ENCODE measurements at regions not wholly inside any gene's neighbourhood (a gene's known extent, or its start where the extent isn't known, plus 50 kb on each side); places are given as distances from the start of the nearest gene placed in this dataset.
"Not testable (repeated sequence)": the region's sequence is repeated elsewhere in the genome, so short reads cannot be mapped to it uniquely, and the experiment has no call there.

DNA sequence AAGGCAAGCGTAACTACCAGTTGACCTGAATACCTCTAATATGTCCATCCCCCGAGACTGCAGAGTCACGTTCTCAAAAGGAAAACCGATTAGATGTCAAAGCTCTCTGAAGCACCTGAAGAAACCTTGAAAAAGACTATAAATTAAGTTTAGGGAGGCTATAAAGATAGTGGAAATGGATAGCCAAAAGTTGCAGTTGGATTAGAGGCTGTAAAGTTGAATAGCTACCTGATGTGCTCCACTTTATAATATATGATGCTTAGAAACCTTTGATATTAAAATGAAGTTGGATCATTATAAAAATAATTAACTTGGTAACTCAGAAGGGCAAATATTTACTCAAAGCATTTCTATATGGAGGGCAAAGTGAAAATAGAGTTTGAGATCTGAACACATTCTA is 506.6 kb upstream of the AGA start:
- DNase-seq (ENCODE audit: low spot score): no peak

DNA sequence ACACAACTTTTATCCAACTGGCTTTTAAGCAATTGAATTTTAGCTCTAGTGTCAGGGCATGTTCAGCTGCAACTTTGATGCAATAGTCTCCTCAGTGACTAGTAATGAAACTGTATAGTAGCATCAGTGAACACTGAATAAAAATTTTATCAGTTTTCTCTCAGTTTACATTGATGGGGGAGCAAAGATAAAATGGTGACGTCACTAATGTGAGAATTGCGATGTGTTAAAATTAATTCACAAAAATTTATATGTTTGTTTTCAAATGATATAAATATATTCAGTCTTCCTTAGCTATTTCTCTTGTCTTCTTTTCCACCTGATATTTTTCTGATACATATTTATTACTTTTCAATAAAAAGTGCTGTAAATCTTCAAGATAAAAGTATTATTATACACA is 508.8 kb upstream of the AGA start:
- DNase-seq (ENCODE audit: low spot score): no peak

DNA sequence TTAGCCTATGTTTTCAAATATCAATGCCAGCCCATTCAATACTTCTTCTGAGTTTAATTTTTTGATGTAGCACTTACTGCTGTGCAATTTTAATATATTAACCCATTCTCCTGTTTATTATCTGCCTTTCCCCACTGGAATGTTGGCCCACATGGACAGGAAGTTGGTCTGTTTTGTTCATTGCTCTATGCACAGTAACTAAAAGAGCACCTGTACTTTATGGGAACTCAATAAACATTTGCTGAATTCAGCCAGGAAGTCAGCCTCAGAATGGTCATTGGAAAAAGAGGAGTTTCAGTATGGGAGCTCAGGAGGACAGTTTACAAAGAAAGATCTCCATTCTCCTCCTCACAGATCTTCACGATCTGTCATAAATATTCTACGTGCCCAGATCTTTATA is 510.5 kb upstream of the AGA start:
- DNase-seq (ENCODE audit: low spot score): no peak

DNA sequence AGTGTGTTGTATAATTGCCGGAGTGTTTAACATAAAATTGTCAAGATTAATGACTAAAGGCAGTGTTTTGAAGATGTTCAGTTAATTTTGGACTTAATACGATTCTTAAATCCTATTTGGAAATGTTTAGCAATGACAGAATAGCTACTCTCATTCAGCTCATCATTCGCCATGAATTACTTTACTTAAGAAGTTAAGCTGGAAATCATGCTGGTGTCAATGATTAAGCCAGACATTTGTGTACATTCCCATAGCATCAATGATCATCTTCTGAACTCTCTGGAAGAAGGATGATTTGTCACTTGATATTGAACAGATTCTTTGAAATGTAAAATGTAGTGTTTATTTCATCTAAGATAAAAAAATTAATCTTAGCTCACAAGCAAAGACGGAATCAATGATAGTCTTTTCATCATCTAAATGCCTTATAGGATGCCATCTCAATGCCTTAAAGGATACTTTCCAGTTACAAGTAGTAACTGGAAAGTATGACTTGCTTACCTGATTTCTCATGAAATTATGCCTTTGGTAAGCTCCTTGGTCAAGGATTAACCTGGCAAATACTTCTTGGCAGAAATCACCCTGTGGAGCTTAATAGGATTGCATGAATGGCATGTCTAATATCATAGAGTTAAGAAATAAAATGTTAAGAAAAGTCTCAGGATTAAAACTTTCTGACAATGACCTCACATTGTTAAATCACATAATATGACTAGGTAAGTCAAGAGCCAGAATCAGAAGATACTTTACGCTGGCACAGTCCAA is 515.5 kb upstream of the AGA start:
- DNase-seq (ENCODE audit: low spot score): no peak

DNA sequence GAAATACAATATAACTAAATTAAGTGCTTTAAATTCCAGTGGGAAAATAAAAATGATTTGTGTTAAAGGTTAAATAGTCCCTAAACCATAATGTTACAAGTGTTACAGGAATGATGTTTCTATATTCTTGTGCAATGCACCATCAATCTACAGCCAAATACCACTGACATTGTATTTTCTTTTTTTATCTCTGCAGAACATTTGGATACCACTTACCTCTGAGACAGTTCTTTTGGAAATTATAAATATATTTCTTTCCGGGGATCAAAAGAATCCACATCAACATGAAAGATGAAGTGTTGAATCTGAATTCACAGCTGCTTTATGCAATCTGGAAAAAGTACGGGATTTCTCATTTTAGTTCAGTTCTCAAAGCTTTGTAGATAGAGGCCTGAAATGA is 518.3 kb upstream of the AGA start:
- no peak for DNase-seq (ENCODE audit: low spot score)

DNA sequence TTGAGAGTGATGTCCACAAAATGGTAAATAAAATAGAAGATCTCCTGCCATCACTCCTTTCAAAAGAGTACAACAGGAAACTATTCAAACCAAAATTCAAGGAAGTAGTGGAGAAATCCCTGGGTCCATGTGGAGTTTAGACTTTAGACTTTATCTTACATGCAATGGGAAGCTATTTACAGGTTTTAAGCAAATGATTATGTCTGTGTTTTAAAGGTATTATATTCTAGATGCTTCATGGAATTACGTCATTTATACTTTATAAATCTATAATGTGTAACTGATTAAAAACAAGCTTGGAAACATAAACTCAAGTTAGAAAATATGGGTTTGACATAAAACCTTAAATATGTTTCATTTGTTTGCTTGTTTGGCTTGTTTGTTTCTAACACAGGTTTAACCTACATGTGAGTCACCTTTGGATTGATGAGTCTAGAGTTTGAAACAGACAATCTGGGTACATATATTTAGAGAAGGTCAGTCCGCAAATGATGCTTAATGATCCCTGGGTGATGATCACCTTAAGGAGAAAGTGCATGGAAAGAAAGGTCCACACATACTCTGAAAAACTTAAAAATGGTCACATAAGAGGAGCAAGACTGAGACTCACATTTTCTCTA is 519.6 kb upstream of the AGA start:
- no peak for DNase-seq (ENCODE audit: low spot score)

DNA sequence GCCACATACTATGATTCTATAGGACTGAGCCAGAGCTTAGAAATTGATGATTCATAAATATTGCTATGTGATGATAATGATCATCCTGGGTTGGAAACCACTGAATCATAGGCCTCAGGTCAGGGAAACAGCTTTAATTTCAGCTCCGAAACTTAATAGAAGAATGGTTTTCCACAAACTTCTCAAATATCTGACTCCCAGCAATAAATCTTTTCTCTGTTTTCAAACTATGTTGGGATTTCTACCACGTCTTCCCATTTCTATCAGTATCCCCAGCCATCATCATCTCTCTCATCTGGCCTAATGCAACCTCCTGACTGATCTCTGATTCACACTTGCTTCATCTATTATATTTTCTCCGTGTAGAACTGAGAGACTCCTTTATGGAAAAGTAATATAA is 521.8 kb upstream of the AGA start:
- no peak for DNase-seq (ENCODE audit: low spot score)

DNA sequence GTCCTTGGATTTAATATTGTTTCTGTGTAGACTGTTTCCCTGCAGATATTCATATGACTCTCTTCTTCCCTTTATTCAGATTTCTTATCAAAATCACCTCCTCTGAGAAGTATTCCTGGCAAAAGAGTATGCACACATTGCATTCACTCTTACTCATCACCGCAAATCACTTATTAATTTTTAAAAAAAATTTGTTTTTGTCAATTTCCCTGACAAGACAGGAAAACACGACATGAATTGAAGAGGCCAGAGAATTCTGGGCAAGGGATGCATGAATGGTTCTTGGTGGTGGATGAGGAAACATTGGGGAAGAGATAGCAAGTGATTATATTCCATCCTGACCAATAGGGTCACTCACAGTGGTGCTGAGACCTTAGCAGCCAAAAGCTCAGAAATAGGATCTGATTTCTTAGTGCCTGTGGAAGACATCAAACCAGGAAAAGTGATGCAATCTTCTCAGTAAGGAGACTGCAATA is 522.5 kb upstream of the AGA start:
- DNase-seq (ENCODE audit: low spot score): no peak

DNA sequence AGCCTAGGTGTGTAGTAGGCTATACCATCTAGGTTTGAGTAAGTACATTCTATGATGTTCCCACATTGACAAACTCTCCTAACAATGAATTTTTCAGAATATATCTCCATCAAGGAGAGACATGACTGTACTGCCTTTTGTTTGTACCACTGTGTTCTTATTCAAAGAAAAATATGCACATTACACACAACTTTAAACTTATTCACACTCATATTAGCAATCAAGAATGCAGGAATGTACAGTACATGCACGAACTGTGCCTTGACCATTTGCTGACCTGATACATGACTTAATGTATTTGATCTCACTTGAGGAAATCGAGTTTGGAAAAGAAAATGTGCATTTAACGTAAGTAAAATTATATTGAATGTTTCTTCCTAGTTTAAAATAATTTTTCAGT is 525.1 kb upstream of the AGA start:
- DNase-seq (ENCODE audit: low spot score): no peak

DNA sequence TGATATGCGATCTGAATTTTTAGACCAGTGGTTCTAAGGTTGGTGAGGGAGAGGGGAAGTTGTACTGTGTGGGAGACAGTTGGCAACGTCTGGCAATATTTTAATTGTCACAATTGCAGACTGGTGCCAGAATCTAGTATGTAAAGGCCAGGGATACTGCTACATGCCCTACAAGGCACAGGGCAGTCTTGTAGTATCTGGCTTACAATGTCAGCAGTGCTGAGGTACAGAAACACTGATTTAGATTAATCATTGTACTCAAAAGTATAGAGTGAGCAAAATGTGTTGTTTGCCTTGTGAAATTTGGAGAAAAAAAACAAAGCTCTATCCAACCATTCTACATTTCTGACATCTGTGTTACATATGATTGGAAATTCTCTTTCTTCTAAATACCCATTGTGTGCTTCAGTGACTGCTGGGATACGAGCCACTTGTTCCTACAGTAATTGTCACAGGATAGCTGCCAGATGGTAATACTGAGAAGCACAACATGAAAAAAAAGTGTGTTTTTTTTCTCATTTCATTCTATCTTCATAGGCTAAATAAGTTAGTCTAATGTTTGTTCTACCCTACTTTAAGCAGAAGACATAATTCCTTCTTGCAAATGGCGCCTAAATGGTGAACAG is 526.7 kb upstream of the AGA start:
- no peak for DNase-seq (ENCODE audit: low spot score)

DNA sequence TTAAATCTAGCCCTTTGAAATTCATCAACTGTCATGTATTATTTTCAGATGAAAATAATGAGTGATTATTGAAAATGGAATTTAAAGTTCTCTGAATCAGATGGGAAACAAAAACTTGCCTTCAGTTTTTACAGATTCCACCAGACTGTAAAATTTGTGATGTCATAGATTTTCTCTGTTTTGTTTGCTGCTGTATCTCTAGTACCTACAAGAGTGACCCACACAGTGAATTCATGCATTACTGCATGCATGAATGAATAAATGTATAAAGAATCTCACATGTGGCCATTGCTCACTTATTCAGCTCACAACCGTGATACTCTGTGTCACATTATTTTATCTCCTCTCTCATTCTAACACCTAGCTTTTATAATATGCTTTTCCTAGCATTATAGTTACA is 532.2 kb upstream of the AGA start:
- DNase-seq (ENCODE audit: low spot score): no peak

DNA sequence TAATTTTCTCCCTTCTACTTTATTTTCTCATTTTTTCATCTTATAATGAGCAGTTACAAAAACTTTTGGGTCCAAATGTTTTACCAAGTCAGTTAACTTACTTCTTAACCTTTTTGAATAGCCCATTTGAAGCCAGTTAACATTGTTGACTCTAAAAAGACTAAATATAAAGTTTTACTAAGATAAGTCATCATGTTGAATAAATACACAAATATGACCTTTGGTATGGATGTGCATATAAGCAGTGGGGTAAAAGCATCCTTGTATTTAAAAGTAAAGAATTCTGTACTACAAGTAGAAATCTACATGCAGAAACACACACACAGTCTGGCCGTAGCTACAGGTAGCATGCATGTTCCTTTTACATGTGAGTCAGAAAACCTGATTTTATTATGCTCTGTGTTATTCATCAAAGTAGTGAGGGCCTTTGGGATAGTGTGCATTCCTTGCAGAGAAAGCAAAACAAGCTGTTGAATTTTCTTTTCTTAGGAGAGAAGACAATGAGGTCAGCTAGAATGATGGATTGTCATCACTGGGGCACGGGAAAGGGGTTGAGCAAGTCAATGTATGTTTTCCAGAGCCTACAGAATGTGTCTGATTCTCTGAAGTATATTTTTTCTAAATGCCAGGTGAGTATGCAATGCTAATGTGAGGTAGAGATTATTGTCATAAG is 533.2 kb upstream of the AGA start:
- DNase-seq (ENCODE audit: low spot score): no peak

DNA sequence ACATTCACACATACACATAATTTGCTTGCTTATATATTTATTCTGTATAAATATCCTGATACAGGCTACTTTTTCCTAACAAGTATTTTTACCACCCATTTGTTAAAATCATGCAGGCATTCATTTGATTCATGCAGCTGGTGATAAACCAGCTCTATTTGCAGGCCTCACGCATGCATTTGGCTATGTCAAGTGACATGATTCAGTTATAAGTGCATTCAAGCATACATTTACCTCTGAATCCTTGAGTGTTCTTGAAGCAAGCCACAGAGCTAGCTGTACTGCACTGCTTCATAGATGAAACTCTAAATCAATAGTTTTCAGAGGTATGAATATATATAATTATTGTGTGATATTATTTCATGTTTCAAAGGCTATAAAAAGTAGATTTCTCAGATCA is 544.0 kb upstream of the AGA start:
- no peak for DNase-seq (ENCODE audit: low spot score)

DNA sequence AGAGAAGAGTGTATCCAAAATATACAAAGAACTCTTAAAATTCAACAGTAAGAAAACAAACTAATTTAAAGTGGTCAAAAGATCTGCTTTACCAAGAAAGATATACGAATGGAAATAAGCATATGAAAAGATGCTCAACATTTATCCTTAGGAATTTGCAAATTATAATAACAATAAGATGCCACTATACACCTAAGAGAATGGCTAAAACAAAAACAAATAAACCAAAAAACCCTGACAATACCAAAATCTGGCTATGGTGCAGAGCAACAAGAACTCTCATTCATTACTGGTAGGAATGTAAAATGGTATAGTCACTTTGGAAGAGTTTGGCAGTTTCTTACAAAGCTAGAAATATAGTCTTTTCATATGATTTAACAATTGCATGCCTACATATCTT is 545.7 kb upstream of the AGA start:
- DNase-seq (ENCODE audit: low spot score): no peak

DNA sequence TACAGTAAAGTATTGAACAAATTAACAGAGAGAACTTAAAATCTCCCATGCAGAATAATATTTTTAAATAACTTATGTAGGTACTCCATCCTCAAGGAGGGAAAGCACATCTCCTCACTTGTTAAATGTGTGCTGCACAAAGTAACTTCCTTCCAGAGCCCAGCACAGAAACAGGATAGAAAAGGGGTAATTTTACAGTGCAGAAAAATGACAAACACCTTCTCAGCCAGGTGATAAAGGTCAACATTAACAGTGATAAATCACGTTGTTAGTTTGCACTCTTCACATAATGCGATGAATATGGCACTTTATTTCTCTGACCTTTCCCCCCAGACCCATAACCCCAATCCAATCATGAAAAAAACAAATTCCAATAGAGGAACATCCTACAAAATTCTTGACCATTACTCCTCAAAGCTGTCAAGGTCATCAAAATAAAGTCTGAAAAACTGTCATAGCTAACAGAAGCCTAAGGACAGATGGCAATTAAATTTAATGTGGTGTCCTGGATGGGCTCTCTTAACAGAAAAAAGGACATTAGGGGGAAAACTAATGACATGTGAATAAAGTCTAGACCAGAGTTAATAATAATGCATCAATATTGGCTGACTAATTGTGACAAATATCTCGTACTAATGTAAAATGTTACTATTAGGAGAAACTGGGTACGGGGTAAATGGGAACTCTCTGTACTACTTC is 547.4 kb upstream of the AGA start:
- no peak for DNase-seq (ENCODE audit: low spot score)

DNA sequence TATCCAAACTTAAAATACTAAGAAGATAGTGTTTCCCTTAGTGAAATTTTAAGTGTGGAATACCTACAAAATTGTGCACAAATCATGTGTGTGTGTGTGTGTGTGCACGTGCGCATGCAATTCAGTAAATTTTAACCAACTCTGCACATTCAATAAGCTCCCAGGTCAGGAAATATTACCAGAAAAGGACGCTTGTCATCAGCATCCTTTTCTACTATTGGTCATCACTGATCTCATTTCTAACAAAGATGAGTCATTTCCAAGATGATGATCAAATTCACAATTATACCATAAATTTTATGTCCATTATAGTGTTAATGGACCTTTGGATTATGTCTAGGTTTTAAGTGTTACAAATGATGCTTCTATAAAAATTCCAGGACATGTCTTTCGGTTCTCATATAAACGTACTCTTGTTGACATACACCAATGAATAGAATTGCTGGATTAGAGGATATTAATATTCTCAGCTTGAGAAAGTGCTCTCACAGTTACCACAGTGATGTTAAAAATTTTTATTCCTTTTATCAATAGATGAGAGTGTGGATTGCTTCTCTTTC is 560.9 kb upstream of the AGA start:
- no peak for DNase-seq (ENCODE audit: low spot score)

DNA sequence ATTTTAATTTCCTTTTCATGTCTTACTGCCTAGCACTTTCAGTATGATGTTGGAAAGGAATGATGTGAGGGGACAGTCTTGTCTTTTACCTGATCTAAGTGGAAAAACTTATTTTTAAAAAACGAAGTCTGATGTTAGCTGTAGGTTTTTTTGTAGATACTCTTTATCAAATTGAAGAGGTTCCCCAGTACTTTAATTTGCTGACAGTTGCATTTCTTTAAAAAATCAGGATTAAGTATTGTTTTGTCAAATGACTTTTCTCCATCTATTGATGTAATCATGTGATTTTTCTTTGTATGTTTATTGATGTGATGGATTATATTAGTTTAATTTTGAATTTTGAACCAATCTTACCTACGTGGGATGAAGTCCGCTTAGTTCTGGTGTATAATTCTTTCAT is 568.4 kb upstream of the AGA start:
- DNase-seq (ENCODE audit: low spot score): no peak

DNA sequence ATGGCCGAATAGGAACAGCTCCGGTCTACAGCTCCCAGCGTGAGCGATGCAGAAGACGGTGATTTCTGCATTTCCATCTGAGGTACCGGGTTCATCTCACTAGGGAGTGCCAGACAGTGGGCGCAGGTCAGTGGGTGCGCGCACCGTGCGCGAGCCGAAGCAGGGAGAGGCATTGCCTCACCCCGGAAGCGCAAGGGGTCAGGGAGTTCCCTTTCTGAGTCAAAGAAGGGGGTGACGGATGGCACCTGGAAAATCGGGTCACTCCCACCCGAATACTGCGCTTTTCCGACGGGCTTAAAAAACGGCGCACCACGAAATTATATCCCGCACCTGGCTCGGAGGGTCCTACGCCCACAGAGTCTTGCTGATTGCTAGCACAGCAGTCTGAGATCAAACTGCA is 572.8 kb upstream of the AGA start:
- not testable (repeated sequence) for DNase-seq (ENCODE audit: low spot score)

DNA sequence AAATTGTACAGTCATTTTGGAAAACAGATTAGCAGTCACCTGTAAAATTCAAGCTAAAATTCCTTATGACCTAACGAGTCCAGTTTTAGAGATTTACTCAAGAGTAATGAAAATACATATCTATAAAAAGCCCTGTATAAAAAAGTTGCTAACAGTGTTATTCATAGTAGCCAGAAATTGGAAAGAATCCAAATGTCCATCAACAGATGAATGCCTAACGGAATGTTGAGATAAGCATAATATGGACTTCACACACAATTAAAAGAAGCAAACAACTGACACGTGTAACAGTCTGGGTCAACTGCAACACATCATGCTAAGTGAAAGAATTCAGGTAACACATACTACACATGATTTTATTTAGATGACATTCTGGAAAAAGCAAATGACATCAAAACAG is 584.8 kb upstream of the AGA start:
- DNase-seq (ENCODE audit: low spot score): no peak

DNA sequence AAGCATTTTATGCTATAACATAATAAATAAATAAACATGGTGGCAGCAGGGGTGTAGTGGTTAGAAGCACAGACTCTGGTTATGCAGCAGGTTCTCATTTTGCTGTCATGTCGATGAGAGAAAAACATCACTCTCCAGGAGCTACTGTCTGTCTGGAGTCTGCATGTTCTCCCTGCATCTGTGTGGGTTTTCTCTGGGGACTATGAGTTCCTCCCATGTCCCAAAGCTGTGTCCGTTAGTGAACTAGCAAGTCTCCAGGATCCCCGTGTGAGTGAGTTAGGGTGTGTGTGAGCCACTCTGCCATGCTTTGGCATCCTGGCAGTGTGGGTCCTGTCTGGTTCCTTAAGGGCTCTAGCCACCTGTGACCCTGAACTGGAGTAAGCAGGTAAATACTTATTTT is 585.6 kb upstream of the AGA start:
- no peak for DNase-seq (ENCODE audit: low spot score)

DNA sequence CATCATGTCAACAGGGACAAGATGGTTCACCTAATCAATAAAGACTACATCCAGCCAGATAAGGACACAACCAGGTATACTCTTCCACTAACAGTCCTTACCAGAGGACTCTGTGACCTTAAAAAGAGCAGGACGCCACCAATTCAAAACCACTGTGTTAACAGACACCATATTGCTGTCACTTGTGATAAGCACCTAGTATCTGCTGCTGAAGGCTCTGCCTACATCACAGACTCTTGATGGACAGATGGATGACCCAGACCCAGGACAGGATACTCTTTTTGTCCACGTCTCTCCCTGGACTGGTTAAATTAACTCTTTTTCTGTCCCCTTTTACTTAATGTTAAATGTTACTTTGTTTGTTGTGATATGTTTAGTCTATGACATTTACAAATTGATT is 586.2 kb upstream of the AGA start:
- no peak for DNase-seq (ENCODE audit: low spot score)
